ENCODE measurements at regions not wholly inside any gene's neighbourhood (a gene's known extent, or its start where the extent isn't known, plus 50 kb on each side); places are given as distances from the start of the nearest gene placed in this dataset.

DNA sequence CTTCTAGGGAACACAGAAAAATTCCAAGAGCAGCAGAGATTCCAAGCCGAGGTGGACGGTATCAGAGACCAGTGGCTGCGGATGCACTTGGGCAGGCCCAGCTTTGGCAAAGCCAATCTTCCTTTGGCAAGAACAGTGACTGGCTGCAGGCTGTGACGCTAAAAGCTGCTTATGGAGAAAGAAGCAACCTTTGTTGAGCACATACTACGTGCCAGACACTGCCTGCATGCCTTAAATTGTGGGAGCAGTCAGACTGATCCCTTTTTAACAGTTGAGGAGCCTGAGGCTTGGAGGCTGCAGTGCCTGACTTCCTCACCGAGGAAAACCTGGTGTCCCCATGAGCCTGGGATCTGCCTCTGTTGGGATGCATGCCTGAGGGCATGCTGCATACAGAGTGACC is 69.0 kb upstream of the AMZ2 start:
- TF ChIP-seq, protein P1, sequence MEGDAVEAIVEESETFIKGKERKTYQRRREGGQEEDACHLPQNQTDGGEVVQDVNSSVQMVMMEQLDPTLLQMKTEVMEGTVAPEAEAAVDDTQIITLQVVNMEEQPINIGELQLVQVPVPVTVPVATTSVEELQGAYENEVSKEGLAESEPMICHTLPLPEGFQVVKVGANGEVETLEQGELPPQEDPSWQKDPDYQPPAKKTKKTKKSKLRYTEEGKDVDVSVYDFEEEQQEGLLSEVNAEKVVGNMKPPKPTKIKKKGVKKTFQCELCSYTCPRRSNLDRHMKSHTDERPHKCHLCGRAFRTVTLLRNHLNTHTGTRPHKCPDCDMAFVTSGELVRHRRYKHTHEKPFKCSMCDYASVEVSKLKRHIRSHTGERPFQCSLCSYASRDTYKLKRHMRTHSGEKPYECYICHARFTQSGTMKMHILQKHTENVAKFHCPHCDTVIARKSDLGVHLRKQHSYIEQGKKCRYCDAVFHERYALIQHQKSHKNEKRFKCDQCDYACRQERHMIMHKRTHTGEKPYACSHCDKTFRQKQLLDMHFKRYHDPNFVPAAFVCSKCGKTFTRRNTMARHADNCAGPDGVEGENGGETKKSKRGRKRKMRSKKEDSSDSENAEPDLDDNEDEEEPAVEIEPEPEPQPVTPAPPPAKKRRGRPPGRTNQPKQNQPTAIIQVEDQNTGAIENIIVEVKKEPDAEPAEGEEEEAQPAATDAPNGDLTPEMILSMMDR (IDR thresholded peaks at IDR 0.05 in 8 of 11, conservative IDR thresholded peaks at IDR 0.05 in 3 of 11), result no peak
- no peak for TF ChIP-seq POLR2A (IDR thresholded peaks at IDR 0.05)

Data from spleen (tissue), 7 donors.